ENCODE measurements at regions not wholly inside any gene's neighbourhood (a gene's known extent, or its start where the extent isn't known, plus 50 kb on each side); places are given as distances from the start of the nearest gene placed in this dataset.

GRCh38 chr1:58430421-58431275 lies 115.9 kb downstream of the OMA1 start:
- Histone ChIP-seq H3K4me3 (ENCODE audit: low read depth, low read length) (no peak overlapping the region), H3K36me3 (ENCODE audit: control insufficient read depth, insufficient read depth, low read length) (no peaks in the 10 kb centered on the region), H3K9me3 (ENCODE audit: control insufficient read depth, low read length) (no peaks in the 10 kb centered on the region), H3K27ac (no peak overlapping the region), H3K4me2 (ENCODE audit: low read length) (no peak overlapping the region), H3K9ac (no peak overlapping the region), H3K79me2 (no peaks in the 10 kb centered on the region), H2AFZ (no peak overlapping the region), H3K27me3 (ENCODE audit: control insufficient read depth, insufficient read depth, low read length) (no peaks in the 10 kb centered on the region), H3K4me1 (no peaks in the 10 kb centered on the region)
- TF ChIP-seq CTCF (IDR thresholded peaks at IDR 0.05): no peak

- Histone ChIP-seq H3K9me3 (ENCODE audit: control insufficient read depth, low read length) (no peaks in the 10 kb centered on the region), H3K4me1 (no peaks in the 10 kb centered on the region), H3K27me3 (ENCODE audit: control insufficient read depth, insufficient read depth, low read length) (no peaks in the 10 kb centered on the region), H3K27ac (no peak overlapping the region), H2AFZ (no peak overlapping the region), H3K4me3 (ENCODE audit: low read depth, low read length) (no peak overlapping the region), H3K4me2 (ENCODE audit: low read length) (no peak overlapping the region), H3K36me3 (ENCODE audit: control insufficient read depth, insufficient read depth, low read length) (no peaks in the 10 kb centered on the region), H3K9ac (no peak overlapping the region), H3K79me2 (no peaks in the 10 kb centered on the region)
- no peak for TF ChIP-seq CTCF (IDR thresholded peaks at IDR 0.05)
Observed at GRCh38 chr1:58426918-58427317, 119.6 kb downstream of the OMA1 start.

GRCh38 chr1:58422436-58422835 lies 124.1 kb downstream of the OMA1 start:
- no peaks in the 10 kb centered on the region for H3K4me1 ChIP-seq
- H3K27ac ChIP-seq: no peak overlapping the region
- no peaks in the 10 kb centered on the region for H3K27me3 ChIP-seq (ENCODE audit: control insufficient read depth, insufficient read depth, low read length)

GRCh38 chr1:58418283-58419228 lies 128.0 kb downstream of the OMA1 start:
- TF ChIP-seq CTCF (IDR thresholded peaks at IDR 0.05): no peak
- Histone ChIP-seq H3K27me3 (ENCODE audit: control insufficient read depth, insufficient read depth, low read length) (no peaks in the 10 kb centered on the region), H2AFZ (no peak overlapping the region), H3K4me2 (ENCODE audit: low read length) (no peak overlapping the region), H3K27ac (no peak overlapping the region), H3K36me3 (ENCODE audit: control insufficient read depth, insufficient read depth, low read length) (no peaks in the 10 kb centered on the region), H3K9ac (no peak overlapping the region), H3K9me3 (ENCODE audit: control insufficient read depth, low read length) (no peaks in the 10 kb centered on the region), H3K4me1 (no peaks in the 10 kb centered on the region), H3K79me2 (no peaks in the 10 kb centered on the region), H3K4me3 (ENCODE audit: low read depth, low read length) (no peak overlapping the region)

More at GRCh38 chr1:58422436-58422835, 124.1 kb downstream of the OMA1 start:
- no peak for TF ChIP-seq CTCF (IDR thresholded peaks at IDR 0.05)
- no peaks in the 10 kb centered on the region for H3K36me3 ChIP-seq (ENCODE audit: control insufficient read depth, insufficient read depth, low read length)
- H3K4me3 ChIP-seq (ENCODE audit: low read depth, low read length): no peak overlapping the region
- no peak overlapping the region for H3K4me2 ChIP-seq (ENCODE audit: low read length)
- no peak overlapping the region for H2AFZ ChIP-seq
- H3K9me3 ChIP-seq (ENCODE audit: control insufficient read depth, low read length): no peaks in the 10 kb centered on the region
- no peak overlapping the region for H3K9ac ChIP-seq
- no peaks in the 10 kb centered on the region for H3K79me2 ChIP-seq

All from parathyroid adenoma (tissue), 2 donors.